Liver (tissue), 3 donors: ENCODE measurements at regions not wholly inside any gene's neighbourhood (a gene's known extent, or its start where the extent isn't known, plus 50 kb on each side); places are given as distances from the start of the nearest gene placed in this dataset.

ENCODE experiments used
- ATF3 ChIP-seq: IDR thresholded peaks from 2 replicates; pipeline ENCODE4 v1.6.1; 2016; ENCODE audit warnings: antibody characterized with exemption
- CTCF ChIP-seq: fragments of 150-350 bp; IDR thresholded peaks from 2 replicates; pipeline ENCODE4 v1.5.1; 2017; ENCODE audit warnings: improper control_type of control experiment, low read depth, low read length; ENCODE audit not compliant: missing input control
- FOXA2 ChIP-seq: IDR thresholded peaks from 2 replicates; pipeline ENCODE4 v1.6.1; 2016; ENCODE audit warnings: antibody characterized with exemption
- HNF4G ChIP-seq: IDR thresholded peaks from 2 replicates; pipeline ENCODE4 v1.6.1; 2016; ENCODE audit warnings: antibody characterized with exemption
- NR2F2 ChIP-seq: IDR thresholded peaks from 2 replicates; pipeline ENCODE4 v1.6.1; 2016; ENCODE audit warnings: antibody characterized with exemption
- REST ChIP-seq: IDR thresholded peaks from 2 replicates; pipeline ENCODE4 v1.6.1; 2016; ENCODE audit warnings: antibody characterized with exemption, mild to moderate bottlenecking
- RXRA ChIP-seq, 2 donors: IDR thresholded peaks; 2 replicates each; pipeline ENCODE4 v1.6.1; 2017 to 2018; ENCODE audit warnings: antibody characterized with exemption in 2 of 2, mild to moderate bottlenecking in 1 of 2
- TAF1 ChIP-seq: conservative IDR thresholded peaks from 2 replicates; pipeline ENCODE4 v1.6.1; 2016; ENCODE audit warnings: antibody characterized with exemption, mild to moderate bottlenecking
- YY1 ChIP-seq: IDR thresholded peaks from 2 replicates; pipeline ENCODE4 v1.6.1; 2016; ENCODE audit warnings: antibody characterized with exemption, mild to moderate bottlenecking
- ZBTB33 ChIP-seq: IDR thresholded peaks from 2 replicates; pipeline ENCODE4 v1.6.1; 2016; ENCODE audit warnings: antibody characterized with exemption
- donor health status: healthy.
- donor health status: healthy.

GRCh38 chr10:95121904-95122303 lies 52.6 kb upstream of the CYP2C8 start:
- TF ChIP-seq CTCF (no peak), NR2F2 (no peak), REST (peak; percentile 58), RXRA (IDR thresholded peaks at IDR 0.05) (peak; percentile 83 to 84), ATF3 (no peak), ZBTB33 (peak; percentile 32), FOXA2 (no peak), YY1 (peak; percentile 84), TAF1 (peak; percentile 29), HNF4G (peak; percentile 78)
